ENCODE measurements at regions not wholly inside any gene's neighbourhood (a gene's known extent, or its start where the extent isn't known, plus 50 kb on each side); places are given as distances from the start of the nearest gene placed in this dataset.

DNA sequence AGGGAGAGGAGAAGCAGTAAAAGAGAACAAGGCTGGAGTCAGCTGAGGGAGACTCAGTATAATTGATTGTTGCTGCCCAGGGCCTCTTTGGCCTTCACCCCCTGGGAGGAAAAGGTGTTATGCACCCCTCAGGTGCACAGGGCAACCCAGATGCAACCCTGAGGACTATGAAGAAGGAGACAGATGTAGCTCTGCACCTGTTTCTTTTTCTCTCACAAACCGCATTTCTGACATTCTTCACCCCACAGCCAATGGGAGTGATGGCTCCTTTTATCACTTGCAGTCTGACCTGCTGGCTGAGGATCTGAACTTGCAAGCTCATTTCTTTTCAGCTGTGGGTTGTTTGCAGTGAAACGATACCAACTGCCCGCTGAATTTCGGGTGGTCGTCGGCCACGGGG, 64.1 kb upstream of the F13A1 start:
- Mint-ChIP-seq H3K9me3 (ENCODE audit: unreplicated experiment) (no peaks in the 10 kb centered on the region), H3K4me1 (ENCODE audit: low read depth, unreplicated experiment) (no peaks in the 10 kb centered on the region), H3K27me3 (ENCODE audit: insufficient read depth, unreplicated experiment) (peaks cover 20% of the 10 kb centered on the region), H3K36me3 (ENCODE audit: insufficient read depth, unreplicated experiment) (no peaks in the 10 kb centered on the region), H3K4me3 (ENCODE audit: unreplicated experiment) (no peak overlapping the region), H3K27ac (ENCODE audit: unreplicated experiment) (no peak overlapping the region)
- H3K9me3 ChIP-seq: no peaks in the 10 kb centered on the region
- ChIA-PET CTCF (no interaction called here), POLR2A (no interaction called here)
- no peaks in the 10 kb centered on the region for H3K36me3 ChIP-seq (ENCODE audit: control insufficient read depth, insufficient read depth, low read length)
- H3K4me3 ChIP-seq (ENCODE audit: low read depth, low read length): no peak overlapping the region
- H3K27me3 ChIP-seq (replicated peaks; ENCODE audit: control insufficient read depth, insufficient read depth, low read length): peaks cover 2% of the 10 kb centered on the region; the same call in 1 of the 2 replicates
- BruUV-seq (replicated peaks): no TSS peak
- no peaks in the 10 kb centered on the region for H3K4me1 ChIP-seq
- intact Hi-C loops (cut with micrococcal nuclease; ENCODE audit: unreplicated experiment): no loop called here
- DNase-seq: no peak
- TF ChIP-seq, protein P1, sequence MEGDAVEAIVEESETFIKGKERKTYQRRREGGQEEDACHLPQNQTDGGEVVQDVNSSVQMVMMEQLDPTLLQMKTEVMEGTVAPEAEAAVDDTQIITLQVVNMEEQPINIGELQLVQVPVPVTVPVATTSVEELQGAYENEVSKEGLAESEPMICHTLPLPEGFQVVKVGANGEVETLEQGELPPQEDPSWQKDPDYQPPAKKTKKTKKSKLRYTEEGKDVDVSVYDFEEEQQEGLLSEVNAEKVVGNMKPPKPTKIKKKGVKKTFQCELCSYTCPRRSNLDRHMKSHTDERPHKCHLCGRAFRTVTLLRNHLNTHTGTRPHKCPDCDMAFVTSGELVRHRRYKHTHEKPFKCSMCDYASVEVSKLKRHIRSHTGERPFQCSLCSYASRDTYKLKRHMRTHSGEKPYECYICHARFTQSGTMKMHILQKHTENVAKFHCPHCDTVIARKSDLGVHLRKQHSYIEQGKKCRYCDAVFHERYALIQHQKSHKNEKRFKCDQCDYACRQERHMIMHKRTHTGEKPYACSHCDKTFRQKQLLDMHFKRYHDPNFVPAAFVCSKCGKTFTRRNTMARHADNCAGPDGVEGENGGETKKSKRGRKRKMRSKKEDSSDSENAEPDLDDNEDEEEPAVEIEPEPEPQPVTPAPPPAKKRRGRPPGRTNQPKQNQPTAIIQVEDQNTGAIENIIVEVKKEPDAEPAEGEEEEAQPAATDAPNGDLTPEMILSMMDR (IDR thresholded peaks at IDR 0.05; ENCODE audit: insufficient read depth in 1 of 2, low read depth in 1 of 2, low read length in 1 of 2, severe bottlenecking in 1 of 2, unreplicated experiment in 1 of 2): no peak

DNA sequence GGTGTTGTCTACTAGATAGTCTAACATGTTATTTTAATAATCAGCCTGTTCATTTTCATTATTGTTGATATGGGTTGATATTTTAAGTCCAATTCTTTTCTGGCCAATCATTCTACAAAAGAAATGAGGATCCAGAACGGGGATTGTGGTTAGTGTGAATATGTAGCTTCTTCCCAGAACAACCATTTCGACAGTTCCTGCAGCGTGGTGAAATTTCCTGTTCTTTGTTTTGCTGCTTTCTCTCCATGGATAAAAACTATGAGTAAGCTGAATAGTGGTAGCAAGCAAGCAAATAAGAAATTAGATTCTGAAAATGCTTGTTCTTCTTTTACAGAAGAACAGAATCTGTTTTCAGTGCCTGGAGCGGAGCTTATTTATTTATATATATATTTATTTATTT, 65.5 kb upstream of the F13A1 start:
- H3K36me3 ChIP-seq (ENCODE audit: control insufficient read depth, insufficient read depth, low read length): no peaks in the 10 kb centered on the region
- H3K36me3 Mint-ChIP-seq (ENCODE audit: insufficient read depth, unreplicated experiment): no peaks in the 10 kb centered on the region
- ChIA-PET POLR2A (no interaction called here), CTCF (no interaction called here)
- intact Hi-C loops (cut with micrococcal nuclease; ENCODE audit: unreplicated experiment): no loop called here
- no peaks in the 10 kb centered on the region for H3K4me1 ChIP-seq
- H3K27me3 ChIP-seq (replicated peaks; ENCODE audit: control insufficient read depth, insufficient read depth, low read length): peaks cover 2% of the 10 kb centered on the region; the same call in 1 of the 2 replicates
- H3K4me3 ChIP-seq (ENCODE audit: low read depth, low read length): no peak overlapping the region
- H3K27ac Mint-ChIP-seq (ENCODE audit: unreplicated experiment): no peak overlapping the region
- H3K9me3 Mint-ChIP-seq (ENCODE audit: unreplicated experiment): no peaks in the 10 kb centered on the region
- TF ChIP-seq, protein P1 (IDR thresholded peaks at IDR 0.05; ENCODE audit: insufficient read depth in 1 of 2, low read depth in 1 of 2, low read length in 1 of 2, severe bottlenecking in 1 of 2, unreplicated experiment in 1 of 2): no peak
- H3K4me3 Mint-ChIP-seq (ENCODE audit: unreplicated experiment): no peak overlapping the region
- DNase-seq: no peak
- peaks cover 15% of the 10 kb centered on the region for H3K27me3 Mint-ChIP-seq (ENCODE audit: insufficient read depth, unreplicated experiment)
- H3K9me3 ChIP-seq: no peaks in the 10 kb centered on the region
- no peaks in the 10 kb centered on the region for H3K4me1 Mint-ChIP-seq (ENCODE audit: low read depth, unreplicated experiment)
- no TSS peak for BruUV-seq (replicated peaks)

DNA sequence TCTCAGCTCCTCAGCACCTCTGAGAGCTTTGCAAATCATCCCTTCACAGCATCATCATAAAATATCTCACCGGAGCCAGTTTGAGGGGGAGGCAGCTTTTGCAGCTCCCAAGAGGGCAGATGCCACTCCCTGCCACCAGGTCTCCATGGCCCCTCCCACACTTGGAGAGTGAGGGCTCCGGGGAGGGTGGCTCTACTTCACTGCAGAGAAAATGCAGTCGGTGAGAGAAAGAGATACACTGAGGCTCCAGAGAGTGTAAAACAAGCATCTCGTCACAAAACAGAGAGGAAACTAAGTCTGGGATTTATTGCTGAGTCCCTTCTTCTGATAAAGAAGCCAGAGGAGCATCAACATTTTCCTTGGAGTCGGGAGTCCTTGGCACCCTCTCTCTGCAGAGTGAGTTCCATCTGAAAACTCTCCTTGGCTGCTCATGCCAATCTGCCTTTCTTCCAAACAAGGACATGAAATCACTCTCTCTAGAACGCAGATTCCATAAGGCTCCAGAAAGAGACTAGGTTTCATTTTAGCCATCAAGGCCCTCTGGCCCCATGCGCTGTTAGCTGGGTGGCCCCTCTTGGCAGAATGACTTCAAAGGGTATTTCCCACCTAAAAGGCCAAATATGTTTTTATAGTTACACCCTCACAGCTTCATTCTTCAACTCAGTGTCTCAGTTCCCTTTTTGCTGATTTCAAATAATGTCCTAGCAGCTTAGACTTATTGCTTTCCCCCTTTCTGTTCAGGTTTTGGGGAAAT, 70.6 kb upstream of the F13A1 start:
- CTCF ChIA-PET: interaction anchor here (0.7 kb wide), 1 partner anchor 156 kb away, joined by 3 read pairs; no protein-coding TSS in a partner anchor
- Mint-ChIP-seq H3K4me3 (ENCODE audit: unreplicated experiment) (no peak overlapping the region), H3K27ac (ENCODE audit: unreplicated experiment) (no peak overlapping the region), H3K9me3 (ENCODE audit: unreplicated experiment) (no peaks in the 10 kb centered on the region), H3K4me1 (ENCODE audit: low read depth, unreplicated experiment) (no peaks in the 10 kb centered on the region), H3K27me3 (ENCODE audit: insufficient read depth, unreplicated experiment) (peaks cover 14% of the 10 kb centered on the region), H3K36me3 (ENCODE audit: insufficient read depth, unreplicated experiment) (no peaks in the 10 kb centered on the region)
- intact Hi-C loops (cut with micrococcal nuclease; ENCODE audit: unreplicated experiment): no loop called here
- TF ChIP-seq, protein P1 (IDR thresholded peaks at IDR 0.05; ENCODE audit: insufficient read depth in 1 of 2, low read depth in 1 of 2, low read length in 1 of 2, severe bottlenecking in 1 of 2, unreplicated experiment in 1 of 2): no peak
- Histone ChIP-seq H3K4me1 (no peaks in the 10 kb centered on the region), H3K4me3 (ENCODE audit: low read depth, low read length) (no peak overlapping the region), H3K27me3 (replicated peaks; ENCODE audit: control insufficient read depth, insufficient read depth, low read length) (no peaks in the 10 kb centered on the region), H3K36me3 (ENCODE audit: control insufficient read depth, insufficient read depth, low read length) (no peaks in the 10 kb centered on the region), H3K9me3 (no peaks in the 10 kb centered on the region)
- DNase-seq: no peak
- no TSS peak for BruUV-seq (replicated peaks)
- POLR2A ChIA-PET: no interaction called here
